ENCODE measurements at regions not wholly inside any gene's neighbourhood (a gene's known extent, or its start where the extent isn't known, plus 50 kb on each side); places are given as distances from the start of the nearest gene placed in this dataset. TPM values are rescaled to one million over a fixed set of nuclear protein-coding genes. Genes with fewer than 3 reads are reported as not detected.
"Not testable (repeated sequence)": the region's sequence is repeated elsewhere in the genome, so short reads cannot be mapped to it uniquely, and the experiment has no call there.

GRCh38 chr2:89610927-89611515 is 919.5 kb downstream of the RPIA start:
- DNase-seq (ENCODE audit: low read depth in 4 of 6, low spot score in 6 of 6); H3K9me3 ChIP-seq (ENCODE audit: control insufficient read depth, insufficient read depth, low read length); H3K4me3 ChIP-seq (ENCODE audit: low read depth, low read length); H3K27ac ChIP-seq (ENCODE audit: low read depth, low read length); H3K4me1 ChIP-seq (ENCODE audit: control insufficient read depth, insufficient read depth, low read length); H3K36me3 ChIP-seq (ENCODE audit: control insufficient read depth, insufficient read depth, low read length); H3K27me3 ChIP-seq (ENCODE audit: control insufficient read depth, insufficient read depth, low read length): not testable (repeated sequence)
- 74% methylated on average over 36 of the region's 37 CpGs for WGBS (ENCODE audit: insufficient coverage)

- DNase-seq (ENCODE audit: low read depth in 4 of 6, low spot score in 6 of 6): peak in 1 of 6 donors; percentile 0
- not testable (repeated sequence) for H3K4me1 ChIP-seq (ENCODE audit: control insufficient read depth, insufficient read depth, low read length); H3K36me3 ChIP-seq (ENCODE audit: control insufficient read depth, insufficient read depth, low read length); H3K27me3 ChIP-seq (ENCODE audit: control insufficient read depth, insufficient read depth, low read length); H3K9me3 ChIP-seq (ENCODE audit: control insufficient read depth, insufficient read depth, low read length); H3K27ac ChIP-seq (ENCODE audit: low read depth, low read length); H3K4me3 ChIP-seq (ENCODE audit: low read depth, low read length)
- 6% methylated on average over 33 of the region's 42 CpGs for WGBS (ENCODE audit: insufficient coverage)
These were observed 920.2 kb downstream of the RPIA start for GRCh38 chr2:89611710-89612109.

- not testable (repeated sequence) for H3K27ac ChIP-seq (ENCODE audit: low read depth, low read length); H3K4me1 ChIP-seq (ENCODE audit: control insufficient read depth, insufficient read depth, low read length); DNase-seq (ENCODE audit: low read depth in 4 of 6, low spot score in 6 of 6); H3K9me3 ChIP-seq (ENCODE audit: control insufficient read depth, insufficient read depth, low read length); H3K4me3 ChIP-seq (ENCODE audit: low read depth, low read length); H3K36me3 ChIP-seq (ENCODE audit: control insufficient read depth, insufficient read depth, low read length); H3K27me3 ChIP-seq (ENCODE audit: control insufficient read depth, insufficient read depth, low read length)
- 56% methylated on average over 3 of the region's 20 CpGs for WGBS (ENCODE audit: insufficient coverage)
These were observed 957.8 kb downstream of the RPIA start for GRCh38 chr2:89649268-89649667.

GRCh38 chr2:89679254-89679653 is 987.8 kb downstream of the RPIA start:
- H3K36me3 ChIP-seq (ENCODE audit: control insufficient read depth, insufficient read depth, low read length); H3K4me3 ChIP-seq (ENCODE audit: low read depth, low read length); H3K27me3 ChIP-seq (ENCODE audit: control insufficient read depth, insufficient read depth, low read length); H3K9me3 ChIP-seq (ENCODE audit: control insufficient read depth, insufficient read depth, low read length); H3K4me1 ChIP-seq (ENCODE audit: control insufficient read depth, insufficient read depth, low read length); H3K27ac ChIP-seq (ENCODE audit: low read depth, low read length); DNase-seq (ENCODE audit: low read depth in 4 of 6, low spot score in 6 of 6): not testable (repeated sequence)
- WGBS (ENCODE audit: insufficient coverage): 79% methylated on average over 3 of the region's 4 CpGs

Small RNA genes lying in the stretch of these regions (small RNA-seq; reads per million reads assigned to genes)
- gene RF00001 (ENCODE audit: low replicate concordance): not detected
